GM18498 (cell line): ENCODE measurements at regions not wholly inside any gene's neighbourhood (a gene's known extent, or its start where the extent isn't known, plus 50 kb on each side); places are given as distances from the start of the nearest gene placed in this dataset.
"Not testable (repeated sequence)": the region's sequence is repeated elsewhere in the genome, so short reads cannot be mapped to it uniquely, and the experiment has no call there.

Source experiments
- ATAC-seq: cut with Tn5 transposase; IDR thresholded peaks from one replicate; pipeline ENCODE4 v1.9.1; 2021; ENCODE audit warnings: mild to moderate bottlenecking, moderate library complexity; ENCODE audit not compliant: unreplicated experiment

GRCh38 chr12:74322792-74323191 lies 214.8 kb upstream of the ATXN7L3B start:
- ATAC-seq = no peak

- ATAC-seq = no peak
Measured at GRCh38 chr12:74328623-74329022, 209.0 kb upstream of the ATXN7L3B start.

- no peak for ATAC-seq
Measured at GRCh38 chr12:74334780-74335179, 202.9 kb upstream of the ATXN7L3B start.

DNA sequence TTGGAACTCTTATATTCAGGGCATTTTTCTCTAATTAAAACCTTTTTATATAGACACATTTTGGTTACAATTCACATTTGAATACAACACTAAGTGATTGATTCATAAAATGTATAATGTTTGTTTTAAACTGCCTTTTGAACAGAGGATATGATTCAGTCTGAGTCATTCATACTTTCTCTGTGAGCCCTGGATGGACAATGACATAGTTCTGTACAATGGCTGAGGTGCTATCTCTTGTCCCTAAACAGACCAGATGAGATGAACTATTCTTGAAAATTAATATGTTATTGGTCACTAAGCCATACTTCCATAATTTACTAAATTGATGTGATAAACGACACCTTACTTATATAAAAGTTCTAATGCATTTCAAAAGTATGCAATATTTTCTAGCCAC lies 199.7 kb upstream of the ATXN7L3B start:
- no peak for ATAC-seq

- no peak for ATAC-seq
Measured at GRCh38 chr12:74339211-74339610, 198.4 kb upstream of the ATXN7L3B start.

DNA sequence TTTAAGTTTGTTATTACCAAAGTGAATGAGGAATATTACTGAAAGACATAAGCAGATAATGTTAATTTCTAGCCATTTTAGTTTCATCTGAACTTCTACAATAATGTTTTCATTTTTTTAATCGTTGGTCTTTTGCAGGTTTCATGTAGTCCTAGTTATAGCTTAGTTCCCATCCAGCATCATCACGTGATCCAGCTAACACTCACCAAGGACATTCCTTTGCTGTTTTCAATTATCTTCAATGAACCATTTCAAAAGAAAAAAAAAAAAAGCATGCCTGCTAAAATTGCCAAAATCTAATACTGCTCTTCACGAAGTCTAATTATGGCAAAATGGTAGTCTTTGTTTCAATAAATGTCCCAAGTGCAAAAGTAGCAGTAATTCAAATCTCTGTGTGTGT lies 187.7 kb upstream of the ATXN7L3B start:
- ATAC-seq = no peak

DNA sequence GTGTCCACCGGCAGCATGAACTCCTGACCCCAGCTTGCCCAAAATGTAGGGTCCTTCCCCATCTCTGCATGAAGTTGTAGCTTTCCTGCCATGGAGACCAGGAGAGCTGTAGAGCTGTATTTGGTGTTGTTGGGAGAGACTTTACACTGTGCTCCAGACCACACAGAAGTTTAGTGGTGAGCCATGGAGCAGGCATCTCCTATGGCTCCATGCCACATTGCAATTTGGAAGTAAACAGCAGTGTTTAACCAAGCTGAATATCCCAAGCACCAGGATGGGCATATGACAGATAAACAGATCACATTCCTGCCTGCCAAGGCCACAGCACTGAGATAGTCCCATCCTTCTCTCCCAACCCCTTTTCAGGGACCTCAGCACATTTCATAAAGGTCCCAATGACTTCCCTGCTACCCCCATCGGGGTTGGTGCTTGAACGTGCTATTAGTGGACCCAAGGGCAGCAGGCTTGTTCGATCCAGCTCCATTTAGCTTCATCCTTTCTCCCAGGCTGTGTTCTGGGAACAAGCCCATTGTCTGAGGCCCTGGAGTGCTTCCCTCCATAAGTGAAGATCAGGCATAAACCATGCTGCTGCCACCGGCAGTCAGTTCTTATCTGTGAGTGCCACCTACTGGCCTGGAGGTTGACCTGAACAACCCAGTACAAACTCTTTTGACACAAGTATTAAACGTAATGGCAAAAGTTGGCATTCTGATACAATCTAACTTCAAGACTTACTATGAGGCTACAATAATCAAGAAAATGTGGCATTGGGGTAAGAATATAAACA lies 172.3 kb upstream of the ATXN7L3B start:
- ATAC-seq = peak; percentile 84

GRCh38 chr12:74370608-74371216 lies 166.9 kb upstream of the ATXN7L3B start:
- no peak for ATAC-seq

DNA sequence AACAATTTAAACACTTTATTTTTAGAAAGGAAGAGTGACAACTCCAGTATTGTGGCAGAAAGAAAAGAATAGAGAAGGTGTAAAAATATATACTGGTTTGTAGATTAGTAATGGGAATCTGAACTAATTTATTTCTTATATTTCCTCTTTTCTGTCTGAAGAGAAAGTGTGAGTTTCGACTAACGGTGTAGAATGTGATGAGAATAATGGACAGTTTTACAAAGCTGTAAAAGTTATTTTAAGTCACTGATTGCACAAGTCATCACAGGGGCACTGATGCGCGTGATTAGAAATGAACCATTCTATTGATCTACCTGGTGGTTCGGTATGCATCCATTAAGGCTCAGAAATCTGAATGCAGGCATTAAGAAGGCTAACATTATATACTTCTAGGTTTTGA lies 158.5 kb upstream of the ATXN7L3B start:
- no peak for ATAC-seq

DNA sequence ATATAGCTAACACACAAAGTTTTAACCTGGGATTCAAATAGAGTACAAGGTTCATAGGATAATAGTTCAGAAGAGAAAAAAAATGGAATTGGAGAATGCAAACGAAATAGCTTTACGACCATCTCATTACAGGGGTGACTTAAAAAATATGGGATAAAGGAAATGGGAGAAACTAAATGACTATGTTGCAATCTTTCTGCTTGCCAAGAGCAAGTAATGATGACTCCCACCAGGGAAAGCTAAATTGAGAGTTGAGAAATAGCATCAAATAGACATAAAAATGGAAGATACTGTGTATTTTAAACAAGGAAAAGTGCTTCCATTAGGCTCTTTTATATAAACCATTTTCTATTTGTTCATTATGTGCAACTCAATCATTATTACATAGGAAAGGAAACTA lies 155.7 kb upstream of the ATXN7L3B start:
- no peak for ATAC-seq

DNA sequence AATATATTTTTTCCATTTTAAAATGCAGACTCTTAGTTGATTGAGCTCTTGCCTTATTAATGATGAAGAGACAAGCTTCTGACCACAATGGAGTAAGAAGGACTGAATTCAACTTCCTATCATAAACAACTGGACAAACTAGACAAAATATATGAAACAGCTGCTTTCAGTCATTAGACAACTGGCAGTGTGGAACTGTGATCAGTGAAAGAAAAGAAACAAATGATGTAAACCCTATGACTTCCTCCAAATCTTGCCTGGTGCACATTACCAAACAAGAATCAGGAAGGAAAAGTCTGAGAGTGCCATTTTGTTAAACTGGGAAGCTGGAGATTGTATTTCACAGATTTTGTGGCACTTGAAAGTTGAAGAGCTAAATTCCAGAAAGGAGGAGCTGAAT lies 154.7 kb upstream of the ATXN7L3B start:
- no peak for ATAC-seq

GRCh38 chr12:74391283-74391682 lies 146.4 kb upstream of the ATXN7L3B start:
- ATAC-seq = no peak

DNA sequence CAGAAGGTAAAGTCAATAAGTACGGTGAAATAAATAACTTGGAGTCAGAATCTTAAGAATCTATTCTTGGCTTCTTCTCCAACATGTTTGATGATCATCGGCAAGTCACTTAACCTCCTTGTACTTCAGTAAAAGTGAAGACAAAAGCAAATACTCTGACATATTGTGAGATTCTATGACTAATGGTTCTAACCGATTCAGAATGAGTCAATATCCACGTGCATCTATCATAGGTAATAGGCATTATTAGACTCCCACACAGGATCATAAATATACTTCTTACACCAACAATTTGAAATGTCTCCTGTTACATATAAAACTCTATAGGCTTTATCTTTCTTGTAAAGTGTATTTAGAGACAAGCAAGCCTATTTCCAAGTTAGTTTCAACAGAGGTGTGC lies 144.4 kb upstream of the ATXN7L3B start:
- no peak for ATAC-seq

DNA sequence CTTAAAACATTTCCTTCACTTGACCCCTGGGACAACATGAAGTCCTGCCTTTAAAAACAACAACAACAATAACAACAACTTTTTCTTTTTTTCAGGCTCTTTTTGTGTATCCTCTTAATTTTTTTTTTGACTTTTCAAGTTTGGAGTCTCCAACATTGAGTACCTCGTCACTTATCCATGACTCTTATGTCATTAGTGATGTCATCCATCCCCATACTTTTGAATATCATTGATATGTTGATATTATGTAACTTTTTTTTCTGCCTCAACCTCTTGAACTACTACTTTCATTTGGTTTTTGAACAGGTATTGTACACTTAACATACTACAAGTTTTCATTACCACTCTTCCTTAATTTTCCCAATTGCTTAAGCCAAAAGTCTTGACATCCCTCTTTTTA lies 143.0 kb upstream of the ATXN7L3B start:
- no peak for ATAC-seq

DNA sequence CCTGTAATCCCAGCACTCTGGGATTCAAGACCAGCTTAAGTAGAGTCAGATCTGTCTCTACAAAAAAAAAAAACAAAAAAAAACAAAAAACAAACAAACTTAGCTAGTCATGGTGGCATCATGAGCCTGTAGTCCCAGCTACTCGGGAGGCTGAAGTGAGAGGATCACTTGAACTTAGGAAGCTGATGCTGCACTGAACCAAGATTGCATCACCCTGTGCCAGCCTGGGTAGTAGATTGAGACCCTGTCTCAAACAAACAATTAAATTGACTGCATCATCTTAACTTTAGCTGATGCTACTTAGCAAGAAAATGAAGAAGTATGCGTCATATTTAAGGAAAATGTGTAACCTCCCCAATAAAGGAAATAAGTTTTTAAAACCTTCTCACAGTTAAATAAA lies 136.6 kb upstream of the ATXN7L3B start:
- ATAC-seq = no peak

DNA sequence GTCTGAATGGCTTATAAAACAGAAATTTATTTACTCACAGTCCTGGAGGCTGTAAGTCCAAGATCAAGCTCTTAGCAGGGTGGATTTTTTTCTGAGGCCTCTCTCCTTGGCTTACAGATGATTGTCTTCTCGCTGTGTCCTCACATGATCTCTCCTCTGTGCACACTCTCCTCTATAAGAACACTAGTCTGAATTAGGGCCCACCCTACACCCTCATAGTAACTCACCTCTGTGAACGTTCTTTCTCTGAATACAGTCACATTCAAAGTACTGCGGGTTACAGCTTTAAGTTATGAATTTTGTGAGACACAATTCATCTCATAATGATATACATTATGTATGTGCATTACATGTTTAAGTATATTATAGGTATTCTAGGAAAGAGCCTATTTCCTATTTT lies 135.7 kb upstream of the ATXN7L3B start:
- ATAC-seq = no peak

DNA sequence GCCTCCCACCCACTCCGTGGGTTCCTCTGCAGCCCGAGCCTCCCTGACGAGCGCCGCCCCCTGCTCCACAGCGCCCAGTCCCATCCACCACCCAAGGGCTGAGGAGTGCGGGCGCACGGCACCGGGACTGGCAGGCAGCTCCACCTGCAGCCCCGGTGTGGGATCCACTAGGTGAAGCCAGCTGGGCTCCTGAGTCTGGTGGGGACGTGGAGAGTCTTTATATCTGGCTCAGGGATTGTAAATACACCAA lies 134.5 kb upstream of the ATXN7L3B start:
- not testable (repeated sequence) for ATAC-seq

DNA sequence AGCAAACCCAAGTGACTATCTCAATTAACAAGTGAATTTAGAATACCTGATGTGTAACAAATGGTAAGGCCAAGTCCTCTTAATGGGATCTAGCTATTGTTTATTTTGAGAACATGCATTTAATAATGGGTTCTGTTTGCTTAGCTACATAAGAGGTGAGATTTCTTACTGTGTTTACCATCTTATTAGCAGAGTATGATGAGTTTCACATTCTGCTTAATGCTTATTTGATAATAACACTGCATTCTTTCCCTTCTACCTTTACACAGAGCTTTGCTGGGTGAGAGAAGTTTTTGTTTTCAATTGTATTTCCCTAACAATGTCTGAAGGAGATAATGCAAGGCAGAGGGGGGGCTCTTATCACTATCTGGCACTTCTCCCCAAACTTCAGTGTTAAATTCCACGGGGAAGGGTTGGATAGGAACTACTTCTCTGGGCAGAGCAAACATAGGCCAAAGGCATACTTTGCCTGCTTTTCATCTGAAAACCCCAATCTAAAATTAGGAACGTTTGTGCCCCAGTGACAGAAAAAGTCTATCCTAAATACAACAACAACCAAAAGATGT lies 129.0 kb upstream of the ATXN7L3B start:
- no peak for ATAC-seq

DNA sequence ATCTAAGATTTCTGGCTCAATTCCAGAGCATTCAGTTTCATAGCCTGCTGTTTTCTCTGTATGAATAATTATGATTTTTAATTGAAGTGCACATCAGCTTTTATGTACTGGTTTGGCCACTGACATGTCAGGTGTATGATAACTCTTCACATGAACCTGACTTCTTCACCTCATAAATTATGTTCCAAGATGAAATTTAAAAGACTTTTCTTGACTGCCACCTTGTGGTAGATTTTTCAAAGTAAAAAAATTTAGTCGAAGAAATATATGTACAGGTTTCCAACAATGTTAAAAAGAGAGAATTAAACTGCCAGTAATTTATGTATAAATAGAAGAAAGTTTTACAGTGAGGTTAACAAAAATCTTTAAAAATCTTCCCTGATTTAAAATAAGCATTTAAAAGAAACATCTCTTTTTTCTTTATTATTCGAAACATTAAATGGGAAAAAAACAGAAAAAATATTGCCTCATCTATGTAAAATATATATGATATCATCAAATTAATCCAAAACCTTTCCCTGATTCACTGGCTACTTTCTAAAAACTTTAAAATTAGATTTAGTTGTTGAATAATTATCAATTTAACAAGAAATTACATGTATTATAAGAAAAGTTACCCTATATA lies 124.9 kb upstream of the ATXN7L3B start:
- ATAC-seq = no peak

DNA sequence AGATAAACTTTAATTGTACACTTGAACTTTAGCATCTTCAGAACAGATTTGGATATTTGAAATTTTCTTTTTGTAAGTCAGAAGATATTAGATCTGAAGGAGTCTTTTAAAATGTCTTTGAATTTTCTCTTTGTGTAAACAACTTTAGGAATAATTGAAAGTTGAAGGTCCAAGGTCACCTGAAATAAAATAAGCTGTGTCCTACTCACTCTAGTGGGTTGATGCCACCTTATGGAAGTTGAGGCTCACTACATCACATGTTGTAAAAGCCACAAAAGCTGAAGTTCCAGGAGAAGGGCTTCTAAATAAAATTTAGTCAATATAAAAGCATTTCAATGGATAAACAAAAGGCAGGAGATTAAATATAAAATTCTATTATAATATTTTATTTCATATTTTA lies 122.0 kb upstream of the ATXN7L3B start:
- peak; percentile 83 for ATAC-seq

DNA sequence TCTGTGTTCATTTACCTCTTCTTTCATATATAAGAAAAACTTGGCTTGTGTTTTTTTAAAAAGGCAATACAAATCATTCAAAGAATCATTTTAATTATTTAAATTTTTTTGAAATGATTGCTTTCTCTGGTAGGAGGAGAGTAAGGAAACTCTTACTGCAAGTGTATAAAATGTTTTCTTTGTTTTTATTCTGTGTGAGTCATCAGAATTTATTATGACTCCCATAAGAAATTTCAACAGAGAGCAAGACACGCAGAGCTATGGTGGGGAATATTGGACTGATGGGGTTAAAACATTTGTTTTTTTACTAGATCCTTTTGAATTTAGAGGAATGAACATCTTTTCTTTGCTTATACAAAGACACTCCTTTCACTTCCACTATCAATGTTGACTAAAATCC lies 119.1 kb upstream of the ATXN7L3B start:
- ATAC-seq = no peak

GRCh38 chr12:74424778-74425177 lies 112.9 kb upstream of the ATXN7L3B start:
- no peak for ATAC-seq
